IPS-NIHi11 (cell line): ENCODE measurements at regions not wholly inside any gene's neighbourhood (a gene's known extent, or its start where the extent isn't known, plus 50 kb on each side); places are given as distances from the start of the nearest gene placed in this dataset.
"Not testable (repeated sequence)": the region's sequence is repeated elsewhere in the genome, so short reads cannot be mapped to it uniquely, and the experiment has no call there.

Experiments used
- DNase-seq: peaks from one replicate; pipeline ENCODE4 v3.0.0; 2012; ENCODE audit warnings: mixed read lengths, low spot score

- DNase-seq: no peak
Observed at GRCh38 chr5:165410476-165410875, 1905.1 kb downstream of the MAT2B start.

GRCh38 chr5:165411532-165411931 is 1906.1 kb downstream of the MAT2B start:
- DNase-seq: not testable (repeated sequence)

GRCh38 chr5:165420493-165420892 is 1915.1 kb downstream of the MAT2B start:
- no peak for DNase-seq

GRCh38 chr5:165423697-165424299 is 1918.4 kb downstream of the MAT2B start:
- no peak for DNase-seq

- DNase-seq: no peak
Observed at GRCh38 chr5:165425594-165425993, 1920.2 kb downstream of the MAT2B start.

GRCh38 chr5:165448753-165449152 is 1943.3 kb downstream of the MAT2B start:
- no peak for DNase-seq

- peak; percentile 41 for DNase-seq
Observed at GRCh38 chr5:165457859-165458481, 1952.6 kb downstream of the MAT2B start.

GRCh38 chr5:165459232-165459631 is 1953.8 kb downstream of the MAT2B start:
- no peak for DNase-seq

GRCh38 chr5:165460911-165461310 is 1955.5 kb downstream of the MAT2B start:
- DNase-seq: no peak

- no peak for DNase-seq
Observed at GRCh38 chr5:165477546-165477945, 1972.1 kb downstream of the MAT2B start.

- no peak for DNase-seq
Observed at GRCh38 chr5:165495829-165496380, 1990.5 kb downstream of the MAT2B start.

- peak; percentile 37 for DNase-seq
Observed at GRCh38 chr5:165497707-165498106, 1992.3 kb downstream of the MAT2B start.

- no peak for DNase-seq
Observed at GRCh38 chr5:165502893-165503691, 1997.7 kb downstream of the MAT2B start.

- DNase-seq: no peak
Observed at GRCh38 chr5:165504674-165505073, 1999.3 kb downstream of the MAT2B start.

- DNase-seq: no peak
Observed at GRCh38 chr5:165508286-165508685, 2002.9 kb downstream of the MAT2B start.

GRCh38 chr5:165508861-165509260 is 2003.4 kb downstream of the MAT2B start:
- no peak for DNase-seq

GRCh38 chr5:165521816-165522610 is 2016.6 kb downstream of the MAT2B start:
- DNase-seq: no peak

GRCh38 chr5:165525271-165525670 is 2019.9 kb downstream of the MAT2B start:
- DNase-seq: no peak

GRCh38 chr5:165526357-165526756 is 2020.9 kb downstream of the MAT2B start:
- no peak for DNase-seq

GRCh38 chr5:165527577-165527976 is 2022.2 kb downstream of the MAT2B start:
- no peak for DNase-seq

GRCh38 chr5:165538065-165538464 is 2032.6 kb downstream of the MAT2B start:
- DNase-seq: no peak

- no peak for DNase-seq
Observed at GRCh38 chr5:165559645-165560044, 2054.2 kb downstream of the MAT2B start.
